ENCODE measurements at regions not wholly inside any gene's neighbourhood (a gene's known extent, or its start where the extent isn't known, plus 50 kb on each side); places are given as distances from the start of the nearest gene placed in this dataset.

DNA sequence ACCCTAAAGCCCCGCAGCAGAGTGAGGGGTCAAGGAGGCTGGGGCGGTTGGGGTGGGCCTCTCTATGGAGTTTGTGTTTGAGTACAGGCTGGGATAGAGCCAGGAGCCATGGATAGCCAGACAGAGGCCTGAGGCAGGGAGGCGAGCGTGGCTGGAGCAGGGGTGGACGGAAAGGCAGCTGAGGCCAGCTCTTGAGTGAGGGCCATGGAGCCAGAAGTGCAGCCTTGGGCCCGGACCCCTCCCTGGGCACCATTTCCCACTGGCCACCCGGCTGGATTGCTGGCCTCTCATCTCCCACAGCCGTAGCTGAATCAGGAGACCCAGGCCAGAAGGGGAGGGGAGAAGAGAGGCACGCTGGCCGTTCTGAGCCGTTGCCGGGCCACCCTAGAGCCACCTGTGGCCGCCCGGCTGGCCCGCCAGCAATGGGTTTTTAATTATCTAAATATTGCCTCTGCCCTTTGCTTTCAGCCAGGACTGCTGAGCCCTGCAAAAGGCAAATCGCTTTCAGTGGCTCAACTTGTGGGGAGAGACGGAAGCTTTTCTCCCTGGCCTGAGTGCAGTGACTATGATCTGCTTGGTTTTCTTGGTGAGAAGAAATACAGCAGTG, 75.2 kb upstream of the GSE1 start:
- H3K27me3 ChIP-seq (ENCODE audit: control insufficient read depth, insufficient read depth, low read length), result no peaks in the 10 kb centered on the region
- TF ChIP-seq CTCF (IDR thresholded peaks at IDR 0.05; ENCODE audit: insufficient read depth, low read depth, low read length), result no peak
- no peak overlapping the region for H3K4me3 ChIP-seq (ENCODE audit: low read depth, low read length)
- POLR2A ChIA-PET, result no interaction called here
- H3K36me3 ChIP-seq (ENCODE audit: control insufficient read depth, insufficient read depth, low read length), result no peaks in the 10 kb centered on the region
- DNase-seq (ENCODE audit: low read depth), result no peak
- CTCF ChIA-PET, result interaction anchor here (0.9 to 1.4 kb wide), 2 partner anchors 13 to 176 kb away, joined by 3 read pairs; no protein-coding TSS in a partner anchor

- H3K27me3 ChIP-seq (ENCODE audit: control insufficient read depth, insufficient read depth, low read length), result no peaks in the 10 kb centered on the region
- no peak overlapping the region for H3K4me3 ChIP-seq (ENCODE audit: low read depth, low read length)
- no peak for TF ChIP-seq CTCF (IDR thresholded peaks at IDR 0.05; ENCODE audit: insufficient read depth, low read depth, low read length)
- CTCF ChIA-PET, result interaction anchor here (0.7 to 1.4 kb wide), 4 partner anchors 9 to 20 kb away, joined by 3 read pairs; no protein-coding TSS in a partner anchor
- POLR2A ChIA-PET, result no interaction called here
- DNase-seq (ENCODE audit: low read depth), result no peak
- H3K36me3 ChIP-seq (ENCODE audit: control insufficient read depth, insufficient read depth, low read length), result no peaks in the 10 kb centered on the region
Measured at GRCh38 chr16:85539084-85539483, 74.0 kb upstream of the GSE1 start.

- Histone ChIP-seq H3K27me3 (ENCODE audit: control insufficient read depth, insufficient read depth, low read length) (no peaks in the 10 kb centered on the region), H3K36me3 (ENCODE audit: control insufficient read depth, insufficient read depth, low read length) (no peaks in the 10 kb centered on the region), H3K4me3 (ENCODE audit: low read depth, low read length) (no peak overlapping the region)
- no peak for TF ChIP-seq CTCF (IDR thresholded peaks at IDR 0.05; ENCODE audit: insufficient read depth, low read depth, low read length)
- CTCF ChIA-PET, result interaction anchor here (1.1 to 1.3 kb wide), 3 partner anchors 11 to 287 kb away, joined by 3 to 6 read pairs (median 3); no protein-coding TSS in a partner anchor
- no peak for DNase-seq (ENCODE audit: low read depth)
- POLR2A ChIA-PET, result no interaction called here
Measured at GRCh38 chr16:85539629-85540291, 73.4 kb upstream of the GSE1 start.

- no peaks in the 10 kb centered on the region for H3K27me3 ChIP-seq (ENCODE audit: control insufficient read depth, insufficient read depth, low read length)
- no peak for TF ChIP-seq CTCF (IDR thresholded peaks at IDR 0.05; ENCODE audit: insufficient read depth, low read depth, low read length)
- H3K4me3 ChIP-seq (ENCODE audit: low read depth, low read length), result no peak overlapping the region
- CTCF ChIA-PET, result no interaction called here
- POLR2A ChIA-PET, result no interaction called here
- no peaks in the 10 kb centered on the region for H3K36me3 ChIP-seq (ENCODE audit: control insufficient read depth, insufficient read depth, low read length)
- DNase-seq (ENCODE audit: low read depth), result no peak
Measured at GRCh38 chr16:85541181-85541580, 71.9 kb upstream of the GSE1 start.

DNA sequence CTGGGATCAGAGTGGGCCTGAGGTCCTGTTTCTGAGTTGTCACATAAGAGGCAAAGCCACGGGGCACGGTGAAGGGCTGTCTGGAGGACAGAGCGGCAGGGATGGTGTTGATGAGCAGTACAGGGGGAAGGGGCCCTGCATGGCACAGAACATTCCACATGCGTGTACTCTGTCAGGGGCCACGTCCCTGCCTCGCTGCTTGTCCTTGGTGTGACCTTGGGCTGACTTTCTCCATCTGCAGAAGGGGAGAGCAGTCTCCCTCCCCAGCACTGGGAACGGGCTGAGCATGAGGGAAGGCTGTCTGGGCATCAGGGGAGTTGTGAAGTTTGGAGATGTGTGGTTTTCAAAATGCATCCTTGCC, 71.5 kb upstream of the GSE1 start:
- ChIA-PET CTCF (interaction anchor here (1.1 kb wide), 2 partner anchors 12 to 16 kb away, joined by 3 to 5 read pairs; no protein-coding TSS in a partner anchor), POLR2A (no interaction called here)
- no peak overlapping the region for H3K4me3 ChIP-seq (ENCODE audit: low read depth, low read length)
- no peak for TF ChIP-seq CTCF (IDR thresholded peaks at IDR 0.05; ENCODE audit: insufficient read depth, low read depth, low read length)
- no peak for DNase-seq (ENCODE audit: low read depth)
- no peaks in the 10 kb centered on the region for H3K36me3 ChIP-seq (ENCODE audit: control insufficient read depth, insufficient read depth, low read length)
- no peaks in the 10 kb centered on the region for H3K27me3 ChIP-seq (ENCODE audit: control insufficient read depth, insufficient read depth, low read length)

All from BJ (cell line).